HEK293T (cell line): ENCODE measurements at regions not wholly inside any gene's neighbourhood (a gene's known extent, or its start where the extent isn't known, plus 50 kb on each side); places are given as distances from the start of the nearest gene placed in this dataset.

ENCODE experiments used
- ARNT ChIP-seq: fragments of 450-650 bp; IDR thresholded peaks from 2 replicates; pipeline ENCODE4 v1.6.1; 2017; ENCODE audit warnings: mild to moderate bottlenecking
- BHLHE40 ChIP-seq: fragments of 450-650 bp; IDR thresholded peaks from 2 replicates; pipeline ENCODE4 v1.6.1; 2016; ENCODE audit warnings: mild to moderate bottlenecking, moderate library complexity, borderline replicate concordance
- ELF4 ChIP-seq: fragments of 450-650 bp; IDR thresholded peaks from 2 replicates; pipeline ENCODE4 v1.6.1; 2017; ENCODE audit warnings: antibody characterized with exemption
- FOXA1 ChIP-seq: fragments of 450-650 bp; IDR thresholded peaks from 2 replicates; pipeline ENCODE4 v1.6.1; 2016; ENCODE audit warnings: mild to moderate bottlenecking
- FOXM1 ChIP-seq: fragments of 450-650 bp; IDR thresholded peaks from 2 replicates; pipeline ENCODE4 v1.6.1; 2017; ENCODE audit warnings: mild to moderate bottlenecking, borderline replicate concordance
- HDGF ChIP-seq: fragments of 450-650 bp; IDR thresholded peaks from 2 replicates; pipeline ENCODE4 v1.6.1; 2017; ENCODE audit warnings: antibody characterized with exemption, borderline replicate concordance
- L3MBTL2 ChIP-seq: fragments of 450-650 bp; conservative IDR thresholded peaks from 2 replicates; pipeline ENCODE4 v1.6.1; 2016; ENCODE audit warnings: mild to moderate bottlenecking
- NFRKB ChIP-seq: fragments of 450-650 bp; IDR thresholded peaks from 2 replicates; pipeline ENCODE4 v1.6.1; 2016; ENCODE audit warnings: mild to moderate bottlenecking, moderate library complexity
- SP1 ChIP-seq: fragments of 450-650 bp; IDR thresholded peaks from 2 replicates; pipeline ENCODE4 v1.6.1; 2017
- TARDBP ChIP-seq: fragments of 450-650 bp; IDR thresholded peaks from 2 replicates; pipeline ENCODE4 v1.6.1; 2016
- TF ChIP-seq, protein P1 (sequence below): fragments of 450-650 bp; IDR thresholded peaks from 2 replicates; pipeline ENCODE4 v1.6.1; 2016

DNA sequence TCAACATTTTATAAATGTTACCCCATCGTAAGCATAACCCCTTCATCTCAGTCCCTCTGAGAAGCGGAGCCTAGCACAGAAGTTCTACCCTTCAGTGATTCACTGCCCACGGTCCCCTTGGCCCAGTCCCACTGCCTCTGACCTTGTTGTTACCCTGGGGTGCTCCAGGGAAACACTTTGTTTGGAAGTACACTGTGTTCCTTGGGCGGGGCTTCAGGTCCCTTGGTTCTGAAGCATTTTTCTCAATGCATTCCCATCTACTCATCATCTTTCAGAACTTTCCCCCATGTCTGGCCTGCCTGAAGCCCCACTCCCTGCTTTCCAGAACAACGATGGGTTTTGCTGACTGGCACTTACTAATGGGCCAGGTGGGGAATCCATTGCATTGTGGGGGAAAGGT is 296.2 kb downstream of the FOXA2 start:
- TF ChIP-seq SP1 (no peak), FOXM1 (no peak), HDGF (no peak), BHLHE40 (no peak), ARNT (no peak), NFRKB (no peak), L3MBTL2 (no peak), ELF4 (no peak), FOXA1 (no peak), TARDBP (no peak)
- TF ChIP-seq, protein P1, sequence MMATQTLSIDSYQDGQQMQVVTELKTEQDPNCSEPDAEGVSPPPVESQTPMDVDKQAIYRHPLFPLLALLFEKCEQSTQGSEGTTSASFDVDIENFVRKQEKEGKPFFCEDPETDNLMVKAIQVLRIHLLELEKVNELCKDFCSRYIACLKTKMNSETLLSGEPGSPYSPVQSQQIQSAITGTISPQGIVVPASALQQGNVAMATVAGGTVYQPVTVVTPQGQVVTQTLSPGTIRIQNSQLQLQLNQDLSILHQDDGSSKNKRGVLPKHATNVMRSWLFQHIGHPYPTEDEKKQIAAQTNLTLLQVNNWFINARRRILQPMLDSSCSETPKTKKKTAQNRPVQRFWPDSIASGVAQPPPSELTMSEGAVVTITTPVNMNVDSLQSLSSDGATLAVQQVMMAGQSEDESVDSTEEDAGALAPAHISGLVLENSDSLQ = no peak
